ENCODE measurements at regions not wholly inside any gene's neighbourhood (a gene's known extent, or its start where the extent isn't known, plus 50 kb on each side); places are given as distances from the start of the nearest gene placed in this dataset.

DNA sequence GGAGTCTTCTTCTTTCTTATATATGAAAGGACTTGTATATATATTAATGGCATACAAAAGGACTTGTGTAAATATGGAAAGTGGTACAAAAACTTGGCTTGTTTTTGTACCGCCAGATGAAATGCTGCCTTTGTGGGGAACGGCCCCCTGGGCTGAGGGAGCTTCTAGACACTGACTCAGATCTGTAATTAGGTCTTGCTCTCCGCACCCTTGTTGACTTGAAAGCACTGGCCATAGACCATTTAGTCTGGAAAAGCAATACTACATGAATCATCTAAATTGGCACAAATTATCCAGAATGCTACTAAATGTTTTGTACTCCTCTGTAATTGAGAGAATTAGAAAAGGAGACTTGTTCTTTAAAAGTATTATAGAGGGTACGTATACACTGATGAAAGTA lies 399.9 kb upstream of the RGS6 start:
- H3K27ac ChIP-seq (ENCODE audit: low read depth in 1 of 2, low read length in 2 of 2), result no peak overlapping the region
- DNase-seq, result no peak
- no peak for ATAC-seq (ENCODE audit: poor library complexity)
- H3K4me3 ChIP-seq (ENCODE audit: low read length), result no peak overlapping the region
- H3K9me3 Mint-ChIP-seq, result no peaks in the 10 kb centered on the region
- H3K4me1 ChIP-seq (ENCODE audit: insufficient read depth, low read length), result no peaks in the 10 kb centered on the region
- H3K36me3 Mint-ChIP-seq (ENCODE audit: low read depth), result peaks cover 33% of the 10 kb centered on the region
- H3K27me3 ChIP-seq (ENCODE audit: control insufficient read depth in 1 of 2, insufficient read depth in 2 of 2, low read length in 2 of 2), result no peaks in the 10 kb centered on the region
- no peak overlapping the region for H3K27ac Mint-ChIP-seq
- H3K27me3 Mint-ChIP-seq, result no peaks in the 10 kb centered on the region
- H3K4me1 Mint-ChIP-seq (ENCODE audit: low read depth), result no peaks in the 10 kb centered on the region
- intact Hi-C loops (cut with DNase I, micrococcal nuclease), result no loop called here
- TF ChIP-seq, protein P1, sequence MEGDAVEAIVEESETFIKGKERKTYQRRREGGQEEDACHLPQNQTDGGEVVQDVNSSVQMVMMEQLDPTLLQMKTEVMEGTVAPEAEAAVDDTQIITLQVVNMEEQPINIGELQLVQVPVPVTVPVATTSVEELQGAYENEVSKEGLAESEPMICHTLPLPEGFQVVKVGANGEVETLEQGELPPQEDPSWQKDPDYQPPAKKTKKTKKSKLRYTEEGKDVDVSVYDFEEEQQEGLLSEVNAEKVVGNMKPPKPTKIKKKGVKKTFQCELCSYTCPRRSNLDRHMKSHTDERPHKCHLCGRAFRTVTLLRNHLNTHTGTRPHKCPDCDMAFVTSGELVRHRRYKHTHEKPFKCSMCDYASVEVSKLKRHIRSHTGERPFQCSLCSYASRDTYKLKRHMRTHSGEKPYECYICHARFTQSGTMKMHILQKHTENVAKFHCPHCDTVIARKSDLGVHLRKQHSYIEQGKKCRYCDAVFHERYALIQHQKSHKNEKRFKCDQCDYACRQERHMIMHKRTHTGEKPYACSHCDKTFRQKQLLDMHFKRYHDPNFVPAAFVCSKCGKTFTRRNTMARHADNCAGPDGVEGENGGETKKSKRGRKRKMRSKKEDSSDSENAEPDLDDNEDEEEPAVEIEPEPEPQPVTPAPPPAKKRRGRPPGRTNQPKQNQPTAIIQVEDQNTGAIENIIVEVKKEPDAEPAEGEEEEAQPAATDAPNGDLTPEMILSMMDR (IDR thresholded peaks at IDR 0.05), result no peak
- POLR2A ChIA-PET, result no interaction called here
- no peak overlapping the region for H3K4me3 Mint-ChIP-seq
- H3K36me3 ChIP-seq (ENCODE audit: insufficient read depth, low read length), result peaks cover 5% of the 10 kb centered on the region
- CTCF ChIA-PET, result no interaction called here
- H3K9me3 ChIP-seq (ENCODE audit: control insufficient read depth in 1 of 2, insufficient read depth in 1 of 2, low read length in 2 of 2), result no peaks in the 10 kb centered on the region

DNA sequence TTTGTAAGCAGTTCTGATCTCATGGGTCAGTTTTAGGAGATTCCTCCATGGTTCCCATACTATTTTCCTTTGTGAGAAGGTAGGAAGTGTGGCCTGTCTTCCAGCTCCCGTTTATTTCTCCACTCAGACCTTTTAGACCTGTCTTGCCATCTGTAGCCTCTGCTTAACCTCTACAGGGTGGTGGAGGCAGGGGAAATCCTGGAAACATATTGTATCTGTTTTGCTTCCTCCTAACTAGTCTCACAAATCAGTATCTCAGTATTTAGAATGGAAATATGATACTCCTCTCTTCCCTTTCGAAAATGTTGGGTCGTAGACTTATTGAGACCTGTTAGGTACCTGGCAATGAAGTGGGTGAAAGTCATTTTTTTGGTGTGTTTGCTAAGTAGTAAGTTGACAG lies 399.4 kb upstream of the RGS6 start:
- H3K36me3 ChIP-seq (ENCODE audit: insufficient read depth, low read length), result peaks cover 5% of the 10 kb centered on the region
- Mint-ChIP-seq H3K27me3 (no peaks in the 10 kb centered on the region), H3K4me3 (no peak overlapping the region), H3K4me1 (ENCODE audit: low read depth) (peaks cover 4% of the 10 kb centered on the region), H3K27ac (no peak overlapping the region), H3K9me3 (no peaks in the 10 kb centered on the region), H3K36me3 (ENCODE audit: low read depth) (peaks cover 33% of the 10 kb centered on the region)
- no peak overlapping the region for H3K27ac ChIP-seq (ENCODE audit: low read depth in 1 of 2, low read length in 2 of 2)
- ChIA-PET CTCF (no interaction called here), POLR2A (no interaction called here)
- no peaks in the 10 kb centered on the region for H3K4me1 ChIP-seq (ENCODE audit: insufficient read depth, low read length)
- intact Hi-C loops (cut with DNase I, micrococcal nuclease), result no loop called here
- H3K4me3 ChIP-seq (ENCODE audit: low read length), result no peak overlapping the region
- ATAC-seq (ENCODE audit: poor library complexity) (no peak), DNase-seq (no peak)
- H3K9me3 ChIP-seq (ENCODE audit: control insufficient read depth in 1 of 2, insufficient read depth in 1 of 2, low read length in 2 of 2), result no peaks in the 10 kb centered on the region
- H3K27me3 ChIP-seq (ENCODE audit: control insufficient read depth in 1 of 2, insufficient read depth in 2 of 2, low read length in 2 of 2), result no peaks in the 10 kb centered on the region
- TF ChIP-seq, protein P1 (IDR thresholded peaks at IDR 0.05), result no peak

DNA sequence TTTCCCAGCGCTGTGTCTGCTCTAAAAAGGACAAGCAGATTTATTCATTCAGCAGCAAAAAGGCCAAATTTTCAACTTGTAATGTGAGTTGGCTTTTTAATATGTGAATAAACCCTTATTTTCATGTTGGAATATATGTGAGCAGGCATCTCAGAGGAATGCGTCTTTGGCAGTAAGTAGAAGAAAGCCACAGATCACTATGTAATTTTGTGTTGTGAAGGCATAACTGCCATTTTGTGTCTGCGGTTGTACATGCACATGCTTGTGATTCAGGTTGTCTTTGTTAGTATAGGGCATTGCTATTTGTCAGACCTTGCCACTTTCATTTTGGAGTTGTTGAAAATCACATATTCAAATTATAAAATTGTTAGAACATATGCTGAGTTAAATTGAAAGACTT lies 398.8 kb upstream of the RGS6 start:
- DNase-seq (no peak), ATAC-seq (ENCODE audit: poor library complexity) (no peak)
- peaks cover 9% of the 10 kb centered on the region for H3K4me1 Mint-ChIP-seq (ENCODE audit: low read depth)
- TF ChIP-seq, protein P1 (IDR thresholded peaks at IDR 0.05), result no peak
- H3K4me3 Mint-ChIP-seq, result no peak overlapping the region
- no peaks in the 10 kb centered on the region for H3K27me3 ChIP-seq (ENCODE audit: control insufficient read depth in 1 of 2, insufficient read depth in 2 of 2, low read length in 2 of 2)
- H3K9me3 Mint-ChIP-seq, result no peaks in the 10 kb centered on the region
- H3K36me3 Mint-ChIP-seq (ENCODE audit: low read depth), result peaks cover 33% of the 10 kb centered on the region
- CTCF ChIA-PET, result no interaction called here
- H3K4me3 ChIP-seq (ENCODE audit: low read length), result no peak overlapping the region
- H3K27ac Mint-ChIP-seq, result no peak overlapping the region
- H3K27me3 Mint-ChIP-seq, result no peaks in the 10 kb centered on the region
- no peaks in the 10 kb centered on the region for H3K9me3 ChIP-seq (ENCODE audit: control insufficient read depth in 1 of 2, insufficient read depth in 1 of 2, low read length in 2 of 2)
- POLR2A ChIA-PET, result no interaction called here
- intact Hi-C loops (cut with DNase I, micrococcal nuclease), result no loop called here
- H3K4me1 ChIP-seq (ENCODE audit: insufficient read depth, low read length), result no peaks in the 10 kb centered on the region
- peaks cover 5% of the 10 kb centered on the region for H3K36me3 ChIP-seq (ENCODE audit: insufficient read depth, low read length)
- H3K27ac ChIP-seq (ENCODE audit: low read depth in 1 of 2, low read length in 2 of 2), result no peak overlapping the region
